ENCODE measurements at regions not wholly inside any gene's neighbourhood (a gene's known extent, or its start where the extent isn't known, plus 50 kb on each side); places are given as distances from the start of the nearest gene placed in this dataset.
"Not testable (repeated sequence)": the region's sequence is repeated elsewhere in the genome, so short reads cannot be mapped to it uniquely, and the experiment has no call there.

DNA sequence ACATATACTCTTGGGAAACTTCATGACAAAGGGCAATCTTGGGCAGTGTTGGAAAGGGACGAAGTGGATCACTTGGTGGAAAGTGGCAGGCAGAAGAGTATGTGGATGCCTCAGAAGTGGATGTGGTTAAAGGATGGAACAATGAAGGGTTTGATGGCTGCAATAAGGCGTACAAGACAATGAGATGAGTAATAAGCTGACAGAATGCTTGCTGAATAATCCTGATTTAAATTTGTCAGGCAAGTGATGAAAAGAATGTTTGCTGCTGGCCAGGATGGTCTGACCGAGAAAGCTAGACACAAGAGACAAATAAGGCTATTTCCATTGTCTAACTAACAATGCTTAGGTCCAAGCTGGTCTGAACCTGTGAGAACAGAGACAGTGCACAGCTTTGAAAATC, 61.6 kb upstream of the CEP85L start:
- Histone ChIP-seq H3K4me1 (replicated peaks) (peaks cover 36% of the 10 kb centered on the region), H3K36me3 (no peaks in the 10 kb centered on the region), H3K27ac (peak overlapping the region; percentile 17), H3K9me3 (replicated peaks) (no peaks in the 10 kb centered on the region), H3K4me3 (no peak overlapping the region), H3K27me3 (replicated peaks) (no peaks in the 10 kb centered on the region)
- peak; percentile 55 to 60 for DNase-seq (ENCODE audit: low read depth in 1 of 2, low spot score in 2 of 2)

DNA sequence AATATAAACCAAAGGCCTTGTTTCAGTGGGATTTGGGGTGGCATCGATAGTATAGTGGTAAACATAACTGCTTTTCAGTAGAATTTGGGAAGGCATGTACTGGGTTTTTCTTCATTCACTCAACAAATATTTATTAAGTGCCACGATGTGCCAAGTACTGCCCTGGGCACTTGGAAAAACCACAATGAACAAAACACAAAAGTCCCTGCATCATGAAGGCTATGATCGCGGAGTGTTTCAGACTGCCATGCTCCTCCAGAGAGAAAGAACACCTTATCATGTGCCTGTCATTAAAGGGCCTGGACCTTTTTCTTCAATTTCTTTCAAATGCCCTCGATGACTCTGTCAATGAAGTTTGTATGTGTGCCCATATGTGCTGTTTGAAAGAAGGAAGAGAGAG, 59.2 kb upstream of the CEP85L start:
- no peak for DNase-seq (ENCODE audit: low read depth in 1 of 2, low spot score in 2 of 2)
- Histone ChIP-seq H3K36me3 (no peaks in the 10 kb centered on the region), H3K4me3 (no peak overlapping the region), H3K9me3 (replicated peaks) (no peaks in the 10 kb centered on the region), H3K27me3 (replicated peaks) (no peaks in the 10 kb centered on the region), H3K27ac (no peak overlapping the region), H3K4me1 (replicated peaks) (peaks cover 51% of the 10 kb centered on the region)

DNA sequence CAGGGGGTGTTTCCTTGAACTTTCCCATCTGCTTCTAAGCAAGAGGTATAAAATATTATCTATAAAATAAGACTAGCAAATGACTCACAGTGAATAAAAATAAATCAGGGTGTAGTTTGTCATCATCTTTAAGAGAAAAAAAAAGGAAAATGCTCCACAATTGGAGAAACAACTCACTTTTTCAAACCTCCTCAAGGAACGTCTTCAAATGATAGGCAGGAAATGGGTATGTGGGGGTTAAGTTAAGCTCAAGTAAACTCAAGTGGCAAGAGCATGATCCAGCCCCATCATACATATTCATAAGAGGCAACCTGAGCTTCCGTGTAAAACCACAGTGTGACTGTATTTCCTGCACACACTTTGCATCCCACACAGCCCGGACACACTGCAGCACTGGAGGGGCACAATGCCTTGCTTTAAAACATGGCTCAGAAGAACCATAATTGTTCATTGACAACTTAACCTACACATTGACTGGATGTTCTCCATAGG, 58.5 kb upstream of the CEP85L start:
- Histone ChIP-seq H3K36me3 (no peaks in the 10 kb centered on the region), H3K4me1 (replicated peaks) (peaks cover 56% of the 10 kb centered on the region), H3K27ac (peak overlapping the region; percentile 79), H3K9me3 (replicated peaks) (no peaks in the 10 kb centered on the region), H3K27me3 (replicated peaks) (no peaks in the 10 kb centered on the region), H3K4me3 (peak overlapping the region; percentile 23)
- DNase-seq (ENCODE audit: low read depth in 1 of 2, low spot score in 2 of 2) = no peak

DNA sequence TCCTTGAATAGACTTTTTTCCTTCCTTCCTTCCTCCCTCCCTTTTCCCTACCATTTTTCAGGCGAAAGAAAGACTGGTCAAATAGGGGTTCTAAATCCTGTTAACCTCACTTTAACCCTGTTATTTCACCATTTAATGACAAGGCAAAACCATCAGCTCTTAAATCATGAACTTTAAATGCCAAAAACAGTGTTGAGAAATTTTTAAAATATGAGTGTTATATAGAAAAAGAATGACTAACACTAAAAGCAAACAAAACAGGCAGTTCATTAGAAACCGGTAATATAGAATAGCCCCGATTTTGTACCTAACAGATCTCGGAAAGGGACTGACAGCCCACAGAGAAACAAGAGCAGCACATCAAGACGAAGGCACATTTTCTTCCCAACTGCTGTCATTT, 57.4 kb upstream of the CEP85L start:
- Histone ChIP-seq H3K36me3 (no peaks in the 10 kb centered on the region), H3K4me1 (replicated peaks) (peaks cover 56% of the 10 kb centered on the region), H3K27ac (peak overlapping the region; percentile 79), H3K9me3 (replicated peaks) (no peaks in the 10 kb centered on the region), H3K4me3 (peak overlapping the region; percentile 23), H3K27me3 (replicated peaks) (no peaks in the 10 kb centered on the region)
- no peak for DNase-seq (ENCODE audit: low read depth in 1 of 2, low spot score in 2 of 2)

DNA sequence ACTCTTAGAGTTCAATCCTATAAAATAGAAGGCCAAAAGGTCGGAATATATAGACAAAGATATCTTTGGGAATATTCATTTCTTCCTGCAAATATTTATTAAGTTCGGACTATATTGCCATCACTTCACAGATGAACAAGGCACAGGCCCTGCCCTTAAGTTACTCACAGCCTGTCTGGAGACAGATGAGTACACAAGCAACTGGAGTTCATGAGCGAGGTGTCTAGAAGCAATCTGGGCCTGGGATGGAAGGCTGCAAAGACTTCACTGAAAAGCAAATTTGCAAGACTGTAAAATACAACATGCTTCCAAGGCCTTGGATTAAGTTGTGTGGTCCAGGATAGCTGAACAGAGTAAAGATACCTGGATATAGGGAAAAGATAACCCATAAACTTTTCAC, 56.7 kb upstream of the CEP85L start:
- Histone ChIP-seq H3K4me1 (replicated peaks) (peaks cover 51% of the 10 kb centered on the region), H3K9me3 (replicated peaks) (no peaks in the 10 kb centered on the region), H3K27me3 (replicated peaks) (no peaks in the 10 kb centered on the region), H3K36me3 (no peaks in the 10 kb centered on the region), H3K4me3 (no peak overlapping the region), H3K27ac (peak overlapping the region; percentile 79)
- no peak for DNase-seq (ENCODE audit: low read depth in 1 of 2, low spot score in 2 of 2)

DNA sequence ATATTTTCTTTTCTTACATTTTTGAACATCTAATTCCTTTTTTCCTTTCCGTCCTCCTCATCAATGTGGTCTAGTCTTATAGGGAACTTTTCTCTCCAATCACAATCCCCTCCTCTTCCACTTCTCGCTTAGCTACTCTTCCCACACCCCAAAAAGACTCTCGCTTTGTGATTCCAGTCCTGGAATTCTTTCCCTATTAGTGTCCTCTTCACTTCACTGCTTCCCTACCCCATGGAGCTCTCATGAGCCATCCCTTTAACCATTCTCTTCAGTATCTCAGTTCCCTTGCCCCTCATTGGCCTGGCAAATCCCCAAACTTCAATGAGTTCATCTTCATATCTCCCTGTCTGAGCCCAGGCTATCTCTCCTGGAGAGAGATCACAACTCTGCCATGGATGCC, 55.3 kb upstream of the CEP85L start:
- H3K27ac ChIP-seq = peak overlapping the region; percentile 17; the same call in 1 of the 2 replicates
- no peaks in the 10 kb centered on the region for H3K36me3 ChIP-seq

DNA sequence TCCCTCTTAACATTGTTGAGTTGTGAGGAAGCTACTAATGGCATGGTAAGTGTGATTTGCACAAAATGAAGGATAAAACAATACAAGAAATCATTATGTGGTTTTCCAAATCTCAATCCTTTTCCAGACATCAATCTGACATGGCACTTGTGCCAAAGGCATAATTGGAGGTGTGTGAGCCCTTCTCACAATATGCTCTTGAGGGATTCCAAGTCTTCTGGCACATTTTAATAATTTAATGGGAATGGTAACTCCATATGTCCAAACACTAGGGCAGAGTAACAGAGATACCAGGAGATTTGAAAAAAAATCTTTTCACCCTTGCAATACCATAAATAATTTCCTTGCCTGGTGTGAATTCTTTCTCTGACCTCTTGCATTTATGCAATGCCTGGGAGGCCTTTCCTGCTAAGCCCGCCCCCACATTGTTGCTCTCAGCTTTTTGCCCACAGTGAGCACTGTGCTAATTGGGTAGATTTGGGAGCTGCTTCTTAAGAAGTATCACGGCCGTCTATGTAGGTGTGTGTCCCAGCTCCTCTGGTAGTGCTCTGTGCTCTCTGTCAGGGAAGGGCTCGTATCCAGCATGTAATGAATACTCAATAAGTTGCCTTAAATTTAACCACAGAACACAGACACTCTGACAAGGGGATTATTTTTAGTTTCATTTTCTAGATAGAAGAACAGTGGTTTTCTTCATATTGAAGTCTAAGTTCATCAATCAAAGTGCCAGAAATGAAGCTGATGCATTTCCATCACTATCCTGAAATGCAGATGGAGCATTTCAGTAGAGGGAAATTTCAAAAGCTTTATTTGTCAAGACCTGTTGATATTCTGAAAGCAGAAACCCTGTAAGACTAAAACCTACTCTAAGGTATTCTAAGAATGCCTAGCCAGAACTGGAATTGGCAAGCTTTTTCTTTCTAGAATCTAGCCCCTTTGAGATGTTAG, 54.4 kb upstream of the CEP85L start:
- H3K36me3 ChIP-seq = no peaks in the 10 kb centered on the region
- no peaks in the 10 kb centered on the region for H3K9me3 ChIP-seq (replicated peaks)
- peak overlapping the region; percentile 13 for H3K4me3 ChIP-seq
- H3K27ac ChIP-seq = peak overlapping the region; percentile 17
- no peaks in the 10 kb centered on the region for H3K27me3 ChIP-seq (replicated peaks)
- H3K4me1 ChIP-seq (replicated peaks) = peaks cover 44% of the 10 kb centered on the region
- peak in 1 of 2 experiments; percentile 50 for DNase-seq (ENCODE audit: low read depth in 1 of 2, low spot score in 2 of 2)

More for the DNA sequence above, 55.3 kb upstream of the CEP85L start:
- Histone ChIP-seq H3K4me1 (replicated peaks) (peaks cover 44% of the 10 kb centered on the region), H3K27me3 (replicated peaks) (no peaks in the 10 kb centered on the region), H3K4me3 (no peak overlapping the region), H3K9me3 (replicated peaks) (no peaks in the 10 kb centered on the region)
- DNase-seq (ENCODE audit: low read depth in 1 of 2, low spot score in 2 of 2) = no peak

DNA sequence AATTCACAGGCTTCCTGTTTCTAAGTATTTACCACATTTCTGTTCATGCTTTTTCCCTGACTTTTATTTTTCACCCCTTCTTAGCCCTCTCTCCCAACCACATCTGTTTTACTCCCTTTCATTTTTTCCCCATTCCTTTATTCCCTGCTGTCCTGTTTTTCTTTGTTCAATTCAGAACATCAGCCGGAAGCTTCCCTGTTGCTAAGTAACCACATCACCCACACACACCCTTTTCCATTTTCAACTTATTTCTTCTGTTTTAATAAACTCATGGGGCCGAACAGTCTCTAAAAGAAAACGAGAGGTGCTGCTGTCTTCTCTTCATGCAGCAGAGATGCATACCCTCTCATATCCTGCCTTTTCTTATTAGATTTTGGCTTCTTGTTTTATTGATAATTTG, 53.5 kb upstream of the CEP85L start:
- no peaks in the 10 kb centered on the region for H3K27me3 ChIP-seq (replicated peaks)
- peaks cover 37% of the 10 kb centered on the region for H3K4me1 ChIP-seq (replicated peaks)
- no peaks in the 10 kb centered on the region for H3K36me3 ChIP-seq
- DNase-seq (ENCODE audit: low read depth in 1 of 2, low spot score in 2 of 2) = no peak
- 0 out of 2 replicates have a peak overlapping the region, but pooled peaks have one; percentile 3 for H3K27ac ChIP-seq
- no peaks in the 10 kb centered on the region for H3K9me3 ChIP-seq (replicated peaks)
- H3K4me3 ChIP-seq = no peak overlapping the region

DNA sequence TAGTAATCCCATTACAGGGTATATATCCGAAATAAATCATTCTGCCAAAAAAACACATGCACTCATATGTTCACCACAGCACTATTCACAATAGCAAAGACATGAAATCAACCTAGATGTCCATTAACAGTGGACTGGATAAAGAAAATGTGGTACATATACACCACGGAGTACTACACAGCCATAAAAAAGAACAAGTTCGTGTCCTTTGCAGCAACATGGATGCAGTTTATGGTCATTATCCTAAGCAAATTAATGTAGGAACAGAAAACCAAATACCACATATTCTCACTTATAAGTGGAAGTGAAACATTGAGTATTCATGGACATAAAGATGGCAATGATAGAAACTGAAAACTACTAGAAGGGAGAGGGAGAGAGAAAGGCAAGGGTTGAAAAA, 49.9 kb upstream of the CEP85L start:
- not testable (repeated sequence) for H3K27me3 ChIP-seq (replicated peaks); H3K36me3 ChIP-seq; H3K4me3 ChIP-seq; DNase-seq (ENCODE audit: low read depth in 1 of 2, low spot score in 2 of 2); H3K27ac ChIP-seq; H3K9me3 ChIP-seq (replicated peaks)
- H3K4me1 ChIP-seq (replicated peaks) = peaks cover 12% of the 10 kb centered on the region
